ENCODE measurements at regions not wholly inside any gene's neighbourhood (a gene's known extent, or its start where the extent isn't known, plus 50 kb on each side); places are given as distances from the start of the nearest gene placed in this dataset.
A peak's percentile ranks its signal among the peaks of the same experiment; 100 is the strongest.

DNA sequence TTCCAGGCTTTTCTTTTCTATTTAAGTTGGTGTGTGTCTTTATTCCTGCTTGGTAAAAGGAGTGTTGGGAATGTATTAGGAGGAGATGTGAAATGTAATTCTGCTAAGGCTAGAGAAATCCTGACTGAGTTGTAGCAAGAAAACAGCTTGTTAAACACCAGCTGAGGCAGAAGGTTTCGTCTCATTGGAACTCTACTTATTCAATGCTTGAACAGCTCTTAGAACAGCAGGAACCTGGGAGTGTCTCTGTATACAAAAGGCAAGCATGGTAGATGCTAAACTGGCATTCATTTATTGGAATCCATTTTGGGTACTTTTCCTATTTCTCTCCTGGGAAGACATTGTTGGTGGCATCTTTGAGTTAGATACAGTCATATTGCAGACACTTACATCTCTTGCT lies 280.9 kb downstream of the HRH4 start:
- no peak for DNase-seq

DNA sequence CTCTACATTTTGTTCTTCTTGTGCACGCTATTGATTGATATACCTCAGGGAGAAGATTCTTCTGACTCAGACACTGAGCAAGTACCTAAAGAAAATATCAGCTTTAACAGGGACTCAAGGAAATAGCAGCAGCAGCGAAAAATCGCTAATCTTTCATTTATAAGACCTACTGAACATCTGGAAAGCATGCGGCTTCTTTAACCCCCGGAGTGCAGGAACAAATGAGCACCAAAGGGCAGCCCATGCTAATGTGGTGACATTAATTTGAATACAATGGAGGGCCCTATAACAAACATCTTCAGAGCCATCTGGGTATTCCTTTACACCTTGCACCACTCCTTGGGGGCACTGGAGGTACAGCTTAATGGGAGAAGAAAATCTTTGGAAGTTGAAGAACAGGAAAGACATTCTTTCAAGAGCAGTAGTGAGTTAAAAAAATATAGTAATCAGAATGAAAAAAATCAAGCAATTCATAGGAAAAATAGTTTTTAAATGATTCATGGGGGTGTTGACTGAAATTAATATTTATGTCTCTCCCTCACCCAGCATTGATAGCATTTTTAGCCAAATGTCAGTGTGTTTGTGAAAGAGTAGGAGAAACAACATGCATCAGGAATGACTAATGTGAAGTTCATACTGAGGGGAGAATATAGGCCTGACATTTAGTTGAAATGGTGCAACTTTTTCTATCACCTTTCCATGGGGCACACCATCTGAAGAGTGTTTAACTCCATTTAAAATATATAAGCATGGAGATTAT lies 281.7 kb downstream of the HRH4 start:
- DNase-seq: no peak

DNA sequence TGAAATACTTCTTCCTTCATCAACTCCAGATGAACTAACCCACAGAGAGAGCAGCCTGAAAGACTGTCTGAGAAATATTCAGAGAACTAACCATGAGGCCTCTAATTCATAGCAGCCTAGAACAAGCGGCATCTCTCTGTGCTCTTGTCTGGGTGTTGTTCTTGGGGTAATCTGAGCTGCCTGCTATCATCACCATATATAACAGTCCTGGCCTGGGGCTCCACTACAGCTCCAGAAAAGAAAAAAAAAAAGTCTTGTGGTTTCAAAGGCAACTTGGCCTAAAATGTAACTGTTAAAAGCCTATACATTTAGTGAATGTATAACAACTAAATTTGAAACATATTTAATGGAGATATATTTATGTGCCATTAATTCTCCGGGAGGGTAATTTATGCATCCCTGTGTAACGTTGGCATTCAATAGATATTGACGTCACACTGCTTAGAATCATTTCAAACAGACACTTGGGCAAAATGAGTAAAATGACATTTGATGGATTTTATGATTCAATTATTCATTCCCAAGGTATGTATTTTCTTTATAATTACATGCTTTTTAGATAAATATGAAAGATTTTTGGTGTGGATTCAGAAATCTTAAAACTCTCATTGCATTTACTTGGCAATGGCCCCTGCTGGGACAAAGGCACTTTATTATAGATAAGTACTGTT lies 294.3 kb downstream of the HRH4 start:
- no peak for DNase-seq

- no peak for DNase-seq
Observed at GRCh38 chr18:24756385-24756784, 295.9 kb downstream of the HRH4 start.

- DNase-seq: no peak
Observed at GRCh38 chr18:24757134-24757533, 296.7 kb downstream of the HRH4 start.

GRCh38 chr18:24761765-24762164 lies 301.3 kb downstream of the HRH4 start:
- no peak for DNase-seq

DNA sequence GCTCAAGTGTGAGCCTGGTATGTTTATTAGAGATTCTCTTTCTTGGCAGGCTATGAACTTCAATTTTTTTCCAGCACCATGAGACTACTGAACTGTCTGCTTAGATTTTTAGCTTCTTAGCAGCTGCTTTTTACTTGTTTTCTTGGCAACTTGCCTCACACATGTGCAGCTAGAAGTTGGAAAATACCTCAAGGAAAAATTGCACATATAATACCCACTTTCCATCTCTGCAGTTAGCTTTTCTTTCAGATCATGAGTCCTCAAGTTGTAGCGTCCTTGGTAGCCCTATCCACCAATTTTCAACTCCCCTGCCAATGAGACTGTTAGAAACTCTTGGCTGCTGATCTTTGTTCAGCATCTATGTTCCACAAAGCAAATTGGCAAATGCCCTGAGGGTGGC lies 302.1 kb downstream of the HRH4 start:
- DNase-seq: no peak

DNA sequence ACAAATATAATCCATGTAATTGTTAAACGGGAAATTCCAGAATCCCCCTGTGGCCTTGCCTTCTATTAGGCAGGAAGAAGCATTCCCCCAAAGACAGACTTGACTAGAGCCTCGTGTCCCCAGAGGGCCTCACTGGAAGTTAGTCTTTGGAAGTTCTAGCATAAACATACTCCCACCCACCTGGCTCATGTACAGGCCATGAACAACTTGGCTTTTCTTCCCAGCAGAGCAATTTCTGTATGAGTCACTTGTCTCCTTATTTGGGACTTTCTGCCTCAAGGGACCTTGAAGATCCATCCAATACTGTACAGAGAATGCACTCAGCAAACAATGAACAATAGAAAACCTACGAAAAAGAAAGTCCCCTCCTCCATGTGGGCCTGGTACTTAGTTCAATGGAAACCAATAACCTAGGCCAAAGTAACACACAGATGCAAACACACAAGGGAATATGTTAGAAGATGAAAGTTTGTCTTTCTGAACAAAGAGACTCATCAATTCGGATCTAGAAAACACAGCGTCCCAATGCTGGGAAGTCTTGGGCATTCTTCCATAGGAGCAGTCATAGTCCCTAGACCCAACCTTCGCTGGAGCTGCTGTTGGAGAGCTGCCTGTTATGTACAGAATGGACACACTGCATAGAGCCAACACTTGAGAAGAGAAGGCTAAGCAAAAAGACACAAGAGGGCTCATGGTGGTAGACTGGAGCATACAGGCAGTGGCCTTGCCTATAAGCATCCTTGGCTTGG lies 303.5 kb downstream of the HRH4 start:
- DNase-seq: no peak

GRCh38 chr18:24764766-24765165 lies 304.3 kb downstream of the HRH4 start:
- DNase-seq: no peak

- no peak for DNase-seq
Observed at GRCh38 chr18:24766376-24766775, 305.9 kb downstream of the HRH4 start.

DNA sequence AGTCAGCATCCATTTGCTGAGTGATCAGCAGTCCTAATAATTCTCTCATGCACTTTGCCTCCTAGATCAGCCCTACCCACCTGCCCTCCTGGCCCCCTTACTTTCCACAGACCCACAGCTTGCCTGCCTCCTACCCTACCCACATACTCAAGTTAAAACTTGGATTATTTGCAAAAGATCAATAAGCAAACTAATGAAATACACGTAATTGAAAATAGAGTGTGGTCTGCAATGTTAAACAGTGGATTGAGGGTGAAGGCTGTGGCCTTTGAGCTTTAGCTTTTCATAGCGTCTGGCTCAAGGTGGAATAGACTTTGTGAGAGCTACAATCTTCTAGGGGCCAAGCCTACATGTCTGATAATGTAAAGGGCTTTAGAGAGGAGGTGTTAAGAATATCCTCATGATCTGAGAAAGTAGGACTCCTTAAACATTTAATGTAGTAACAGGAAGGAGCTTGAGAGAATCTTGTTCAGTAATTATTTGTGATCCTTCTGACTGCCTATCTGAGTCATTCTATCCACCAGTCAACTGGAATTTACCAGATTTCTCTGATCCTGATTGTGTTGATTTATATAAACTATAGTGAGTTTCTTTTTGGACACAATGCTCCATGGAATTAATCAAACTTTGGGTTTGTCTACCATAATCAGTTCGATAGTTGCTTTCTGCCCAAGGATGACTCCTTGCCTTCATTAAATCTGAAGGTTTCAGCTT lies 310.0 kb downstream of the HRH4 start:
- DNase-seq: no peak

GRCh38 chr18:24771300-24771699 lies 310.9 kb downstream of the HRH4 start:
- DNase-seq: no peak

GRCh38 chr18:24773101-24773500 lies 312.7 kb downstream of the HRH4 start:
- no peak for DNase-seq

GRCh38 chr18:24776019-24776418 lies 315.6 kb downstream of the HRH4 start:
- no peak for DNase-seq

DNA sequence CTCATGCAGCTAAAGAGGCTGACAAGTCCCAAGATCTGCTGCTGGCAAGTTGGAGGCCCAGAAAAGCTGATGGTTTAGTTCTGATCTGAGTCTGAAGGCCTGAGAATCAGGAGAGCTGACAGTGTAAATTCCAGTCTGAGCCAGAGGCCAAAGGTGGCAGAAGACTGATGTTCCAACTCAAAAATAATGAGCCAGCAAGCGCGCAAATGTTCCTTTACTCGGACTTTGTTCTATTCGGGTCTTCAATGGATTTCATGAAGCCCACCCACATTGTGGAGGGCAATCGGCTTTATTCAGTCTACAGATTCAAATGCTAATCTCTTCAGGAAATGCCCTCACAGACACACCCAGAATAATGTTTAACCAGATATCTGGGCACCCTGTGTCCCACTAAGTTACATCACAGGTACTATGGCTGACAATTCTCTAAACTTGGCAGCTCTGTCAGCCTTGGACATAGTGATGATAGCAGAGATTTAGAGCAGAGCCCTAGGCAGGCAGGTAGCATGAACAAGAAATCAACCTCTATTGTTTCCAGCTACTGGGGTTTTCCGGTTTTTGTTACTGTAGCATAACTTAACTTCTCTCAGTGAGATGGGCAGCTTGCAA lies 318.5 kb downstream of the HRH4 start:
- DNase-seq: no peak

DNA sequence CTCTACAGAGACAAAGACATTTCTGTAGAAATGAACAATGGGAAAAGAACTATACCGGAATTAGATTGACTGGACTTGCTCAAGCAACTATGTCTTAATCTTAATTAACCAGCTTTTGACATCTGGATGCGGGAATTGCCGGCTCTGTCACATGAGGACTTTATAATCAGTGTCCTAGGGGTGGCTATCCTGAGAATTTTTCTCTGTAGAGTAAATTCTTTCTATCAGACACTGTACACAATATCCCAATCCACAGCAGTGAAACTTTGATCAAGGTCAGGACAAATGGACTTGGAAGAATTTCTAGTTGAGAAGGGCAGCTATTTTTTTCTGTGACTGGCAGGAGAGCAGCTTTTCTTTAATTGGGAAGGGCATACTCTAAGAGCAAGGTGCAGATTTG lies 322.1 kb downstream of the HRH4 start:
- DNase-seq: no peak

DNA sequence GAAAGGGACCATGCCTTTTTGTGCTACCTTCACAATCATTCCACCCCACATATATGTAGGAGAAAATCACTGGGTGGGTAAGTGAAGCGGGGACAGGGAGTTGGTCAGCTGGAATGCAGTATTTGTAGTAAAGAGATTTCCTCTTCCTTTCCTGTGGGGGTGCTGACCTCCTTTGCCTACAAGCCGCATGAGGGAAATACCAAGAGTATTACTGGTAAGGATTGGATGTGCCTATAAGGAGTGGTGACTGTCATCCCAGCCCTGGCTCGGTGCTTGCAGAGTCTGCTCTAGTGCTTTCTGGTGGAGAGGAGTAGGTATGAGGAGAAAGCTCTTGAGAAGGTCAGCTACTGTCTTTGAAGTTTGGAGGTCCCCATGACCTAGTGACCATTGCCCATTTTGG lies 324.6 kb downstream of the HRH4 start:
- DNase-seq: no peak

DNA sequence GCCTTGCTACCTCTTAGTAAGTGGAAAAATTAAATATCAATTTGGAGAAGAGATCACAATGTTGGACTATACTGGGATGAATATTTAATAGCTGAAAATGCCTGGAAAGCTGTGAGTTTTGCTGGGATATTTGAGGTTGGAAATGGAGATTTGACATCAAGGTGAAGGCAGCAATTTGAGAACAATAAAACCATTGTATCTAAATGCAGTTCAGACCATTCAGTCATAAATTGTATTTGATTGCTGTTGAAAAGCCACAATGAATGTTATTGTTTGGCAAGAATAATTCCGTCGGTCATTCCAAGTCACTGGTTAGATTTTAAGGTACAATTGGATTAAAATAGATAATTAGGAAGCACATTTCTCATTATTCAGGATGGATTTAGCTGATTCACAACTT lies 325.6 kb downstream of the HRH4 start:
- no peak for DNase-seq

- no peak for DNase-seq
Observed at GRCh38 chr18:24790347-24790746, 329.9 kb downstream of the HRH4 start.

- DNase-seq: peak; percentile 34 to 78
Observed at GRCh38 chr18:24791751-24792545, 331.5 kb downstream of the HRH4 start.

GRCh38 chr18:24793742-24794141 lies 333.3 kb downstream of the HRH4 start:
- no peak for DNase-seq

DNA sequence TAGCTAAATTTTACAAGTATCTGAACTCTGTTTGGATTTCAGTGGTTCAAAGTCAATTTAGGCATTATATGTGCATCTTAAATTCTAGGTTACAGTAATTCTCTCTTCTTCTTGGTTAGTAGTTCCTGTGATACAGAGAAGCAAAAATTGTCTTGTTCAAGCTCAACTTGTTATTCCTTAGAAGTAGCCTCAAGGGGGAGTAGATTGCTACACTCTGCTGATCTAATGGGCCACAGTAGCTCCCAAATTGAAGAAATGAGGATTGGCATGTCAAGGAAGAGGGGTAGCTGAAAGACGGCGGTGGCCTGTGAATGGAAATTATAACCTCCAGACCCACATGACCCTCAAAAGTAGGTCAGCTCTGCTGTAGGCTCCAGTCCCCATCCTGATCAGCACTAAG lies 334.7 kb downstream of the HRH4 start:
- DNase-seq: no peak

Data from cerebellar nuclear complex (tissue), 1 donor.